ENCODE measurements at regions not wholly inside any gene's neighbourhood (a gene's known extent, or its start where the extent isn't known, plus 50 kb on each side); places are given as distances from the start of the nearest gene placed in this dataset.
"Not testable (repeated sequence)": the region's sequence is repeated elsewhere in the genome, so short reads cannot be mapped to it uniquely, and the experiment has no call there.

- peak in 4 of 56 donors; percentile 13 to 34 (median 20) for DNase-seq
Observed at GRCh38 chr9:134545543-134546245, 95.9 kb upstream of the COL5A1 start.

GRCh38 chr9:134546246-134546731 lies 95.3 kb upstream of the COL5A1 start:
- DNase-seq = no peak

GRCh38 chr9:134546746-134547145 lies 94.9 kb upstream of the COL5A1 start:
- no peak for DNase-seq

- DNase-seq = no peak
Observed at GRCh38 chr9:134547161-134548100, 94.2 kb upstream of the COL5A1 start.

DNA sequence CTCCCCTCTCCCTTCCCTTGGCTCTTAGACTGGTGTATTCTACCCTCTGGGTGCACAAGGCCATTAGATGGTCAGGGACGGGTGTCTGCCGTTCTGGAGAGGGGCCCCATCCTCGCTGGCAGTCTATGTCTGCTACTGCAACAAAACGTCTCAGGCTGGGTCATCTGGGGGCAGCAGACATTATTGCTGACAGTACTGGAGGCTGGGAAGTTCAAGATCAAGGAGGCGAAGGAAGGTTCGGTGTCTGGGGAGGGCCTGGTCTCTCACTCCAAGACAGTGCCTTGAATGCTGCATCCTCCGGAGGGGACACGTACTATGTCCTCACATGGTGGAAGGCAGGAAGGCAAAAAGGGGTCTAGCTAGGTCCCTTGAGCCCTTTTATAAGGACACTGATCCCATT lies 93.4 kb upstream of the COL5A1 start:
- DNase-seq = no peak

- no peak for DNase-seq
Observed at GRCh38 chr9:134548618-134549017, 93.0 kb upstream of the COL5A1 start.

- no peak for DNase-seq
Observed at GRCh38 chr9:134549336-134549735, 92.3 kb upstream of the COL5A1 start.

- DNase-seq = not testable (repeated sequence)
Observed at GRCh38 chr9:134550081-134550480, 91.5 kb upstream of the COL5A1 start.

DNA sequence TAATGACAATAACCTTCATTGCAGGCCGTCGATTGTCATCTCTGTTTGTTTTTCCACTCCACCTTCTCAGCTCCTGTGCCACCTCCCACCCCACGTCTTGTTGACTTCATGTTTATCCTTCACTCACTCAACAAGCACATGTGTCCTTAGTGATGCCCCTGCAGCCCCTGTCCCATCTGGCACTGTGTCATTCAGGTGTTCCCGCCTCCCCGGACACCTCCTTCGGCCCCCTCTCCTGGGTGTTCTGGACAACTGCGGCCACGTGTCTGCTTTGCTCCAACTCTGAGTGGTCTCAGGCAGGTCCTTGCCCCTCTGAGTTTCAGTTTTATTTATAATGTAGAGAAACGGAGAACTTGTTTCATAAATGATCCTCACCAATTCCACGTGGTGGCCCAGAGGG lies 91.0 kb upstream of the COL5A1 start:
- no peak for DNase-seq

DNA sequence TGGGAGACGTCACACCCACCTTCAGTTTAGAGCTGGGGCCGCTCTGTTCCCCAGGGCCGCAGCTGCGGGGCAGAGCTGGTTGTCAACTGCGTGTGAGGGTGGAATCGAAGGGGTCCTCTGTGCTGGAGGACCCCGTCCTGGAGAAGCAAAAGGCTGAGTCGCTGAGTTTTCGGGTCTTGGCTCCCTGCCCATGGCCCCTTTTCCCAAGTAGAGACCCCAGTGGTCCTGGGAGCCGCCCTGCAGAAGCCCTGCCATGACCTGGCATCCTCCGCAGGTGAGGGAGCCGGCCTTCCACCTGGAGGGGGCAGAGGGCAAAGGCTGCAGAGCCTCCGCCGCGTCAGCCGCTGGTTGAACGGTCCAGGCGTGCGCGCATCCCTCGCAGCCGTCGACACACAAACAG lies 90.4 kb upstream of the COL5A1 start:
- DNase-seq = no peak

- peak in 12 of 56 donors; percentile 4 to 46 (median 19) for DNase-seq
Observed at GRCh38 chr9:134551644-134552348, 89.8 kb upstream of the COL5A1 start.

DNA sequence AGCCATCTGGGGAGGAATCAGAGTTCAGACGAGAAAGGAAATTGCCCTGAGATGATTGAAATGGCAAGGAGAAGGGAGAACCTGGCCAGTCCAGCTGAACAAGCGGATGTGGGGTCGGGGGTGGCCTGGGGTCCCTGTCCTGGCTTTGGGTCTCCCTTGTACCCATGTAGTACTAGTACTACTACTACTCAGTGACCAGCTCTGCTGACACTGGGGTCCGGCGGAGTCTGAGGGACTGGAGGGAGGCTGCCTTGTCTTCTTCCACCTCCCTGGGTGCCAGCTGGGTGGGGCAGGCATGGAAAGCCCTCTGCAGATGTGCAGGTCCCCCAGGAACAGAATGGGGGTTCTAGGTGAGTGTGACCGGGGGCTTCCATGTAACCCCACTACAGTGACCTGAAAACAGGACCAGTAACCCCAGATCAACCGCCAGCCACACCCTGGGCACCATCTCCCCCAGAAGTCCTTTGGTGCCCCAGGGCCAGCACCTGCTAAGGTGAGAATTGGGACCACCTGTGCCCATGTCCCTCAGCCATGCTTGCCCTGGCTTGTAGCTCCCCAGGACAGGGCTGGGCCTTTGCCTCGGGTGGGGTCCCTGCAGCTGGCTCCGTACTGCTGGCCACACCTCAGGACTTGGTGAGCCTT lies 89.1 kb upstream of the COL5A1 start:
- no peak for DNase-seq

DNA sequence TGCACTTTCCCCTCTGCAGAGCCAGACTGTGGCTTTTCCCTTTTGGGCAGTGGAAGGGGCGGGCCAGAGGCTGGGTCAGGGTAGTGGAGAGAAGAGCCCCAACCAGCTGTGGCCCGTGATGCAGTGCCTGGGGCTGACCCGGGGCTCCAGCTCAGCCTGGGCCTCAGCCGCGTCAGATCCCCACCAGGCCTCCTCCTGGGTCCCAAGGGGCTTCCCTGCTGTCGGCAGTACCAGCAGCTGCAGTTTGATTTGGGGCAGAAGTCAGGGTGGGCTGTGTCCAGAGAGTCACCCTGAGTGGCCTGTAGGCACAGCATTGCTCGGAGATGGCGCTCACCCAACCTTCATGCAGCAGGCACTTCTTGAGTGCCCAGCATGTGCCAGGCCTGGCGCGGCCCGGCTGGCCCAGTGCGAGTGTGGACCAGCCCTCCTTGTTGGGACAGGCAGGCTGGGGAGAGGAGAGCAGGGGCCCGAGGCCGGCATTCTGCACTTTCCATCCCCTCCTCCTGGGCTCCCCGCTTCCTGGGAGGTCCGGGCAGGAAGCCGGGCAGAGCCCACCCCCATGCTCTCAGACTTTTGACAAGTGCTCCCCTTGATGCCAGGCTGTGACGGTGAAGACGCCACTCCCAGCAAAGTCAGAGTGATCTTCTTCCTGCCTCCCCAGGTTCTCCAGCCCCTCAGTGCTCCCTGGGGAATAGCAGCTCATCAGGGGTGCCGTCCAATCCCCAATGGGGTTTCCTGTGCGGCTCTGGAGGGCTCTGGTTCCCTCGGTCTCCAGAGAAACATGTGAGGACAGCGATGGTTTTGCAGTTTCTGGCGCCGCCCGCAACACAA lies 88.3 kb upstream of the COL5A1 start:
- DNase-seq = no peak

- no peak for DNase-seq
Observed at GRCh38 chr9:134553996-134554372, 87.6 kb upstream of the COL5A1 start.

- no peak for DNase-seq
Observed at GRCh38 chr9:134554373-134555093, 87.1 kb upstream of the COL5A1 start.

GRCh38 chr9:134555094-134555650 lies 86.4 kb upstream of the COL5A1 start:
- no peak for DNase-seq

- no peak for DNase-seq
Observed at GRCh38 chr9:134556531-134557068, 85.0 kb upstream of the COL5A1 start.

DNA sequence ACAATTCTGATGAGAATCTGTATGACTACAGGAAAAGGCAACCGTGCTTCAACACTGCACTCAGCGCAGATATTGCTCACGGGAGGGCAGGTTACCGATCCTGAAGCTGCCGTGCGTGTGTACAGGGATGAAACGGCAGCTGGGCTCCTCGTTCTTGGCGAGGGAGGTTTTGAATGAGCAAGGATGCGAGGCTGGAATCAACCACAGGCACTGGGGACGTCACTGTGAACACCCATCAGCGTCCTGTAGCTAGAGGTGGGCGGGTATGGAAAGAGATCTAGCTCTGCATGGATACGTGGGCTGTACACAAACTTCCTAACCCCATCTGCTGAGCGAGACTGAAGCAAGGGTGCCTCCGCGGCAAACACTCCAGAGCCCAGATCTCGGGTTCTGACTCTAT lies 84.3 kb upstream of the COL5A1 start:
- no peak for DNase-seq

Data from nucleus accumbens (tissue), 56 donors.